Adipose tissue (tissue), 3 donors: ENCODE measurements at regions not wholly inside any gene's neighbourhood (a gene's known extent, or its start where the extent isn't known, plus 50 kb on each side); places are given as distances from the start of the nearest gene placed in this dataset.

Source experiments
- H3K27ac ChIP-seq: one replicate; pipeline ENCODE4 v1.5.1; 2013; ENCODE audit warnings: low read depth, low read length
- WGBS, 3 donors: extraction: QIAGEN DNeasy Blood & Tissue Kit; methylation state at CpG; one replicate each; pipeline ENCODE4 v1.1.7; 2013; 5-methylcytosine and 5-hydroxymethylcytosine counted together
- donor health status: healthy with polysubstance abuse.
- donor health status: Bipolar disorder and iron deficiency.
- donor health status: healthy.

GRCh38 chr3:159853506-159853864, 135.2 kb upstream of the IL12A start:
- no peak overlapping the region for H3K27ac ChIP-seq

GRCh38 chr3:159854500-159855124, 134.0 kb upstream of the IL12A start:
- H3K27ac ChIP-seq, result no peak overlapping the region
- 44 to 85% (median 48%) methylated on average over 8 of the region's 8 CpGs for WGBS, 3 donors

GRCh38 chr3:159855599-159856346, 132.9 kb upstream of the IL12A start:
- 51 to 68% (median 54%) methylated on average over 5 of the region's 5 CpGs for WGBS, 3 donors
- no peak overlapping the region for H3K27ac ChIP-seq

- WGBS, 3 donors, result 50 to 65% (median 63%) methylated on average over 13 of the region's 13 CpGs
- H3K27ac ChIP-seq, result no peak overlapping the region
These were observed 132.0 kb upstream of the IL12A start for GRCh38 chr3:159856590-159857104.

- 74 to 75% (median 75%) methylated on average over 2 of the region's 2 CpGs for WGBS, 3 donors
- no peak overlapping the region for H3K27ac ChIP-seq
These were observed 130.8 kb upstream of the IL12A start for GRCh38 chr3:159857840-159858239.

GRCh38 chr3:159858650-159859049, 130.0 kb upstream of the IL12A start:
- no peak overlapping the region for H3K27ac ChIP-seq
- WGBS, 3 donors, result 69 to 84% (median 71%) methylated on average over 5 of the region's 5 CpGs

GRCh38 chr3:159859424-159859823, 129.2 kb upstream of the IL12A start:
- H3K27ac ChIP-seq, result no peak overlapping the region
- whole genome bisulfite sequencing, 3 donors, result 83 to 88% (median 85%) methylated on average over 3 of the region's 3 CpGs

- WGBS, 3 donors, result 48 to 61% (median 60%) methylated on average over 3 of the region's 3 CpGs
- no peak overlapping the region for H3K27ac ChIP-seq
These were observed 128.8 kb upstream of the IL12A start for GRCh38 chr3:159859836-159860235.

GRCh38 chr3:159860269-159861116, 128.1 kb upstream of the IL12A start:
- no peak overlapping the region for H3K27ac ChIP-seq
- 43 to 71% (median 43%) methylated on average over 4 of the region's 4 CpGs for WGBS, 3 donors

GRCh38 chr3:159861369-159861987, 127.2 kb upstream of the IL12A start:
- H3K27ac ChIP-seq, result no peak overlapping the region
- 47 to 85% (median 66%) methylated on average over 4 of the region's 4 CpGs for WGBS, 3 donors

GRCh38 chr3:159865041-159865579, 123.5 kb upstream of the IL12A start:
- no peak overlapping the region for H3K27ac ChIP-seq
- 60 to 66% (median 65%) methylated on average over 2 of the region's 2 CpGs for WGBS, 3 donors

GRCh38 chr3:159866201-159866746, 122.4 kb upstream of the IL12A start:
- no peak overlapping the region for H3K27ac ChIP-seq
- 42 to 76% (median 43%) methylated on average over 5 of the region's 5 CpGs for WGBS, 3 donors

- WGBS, 3 donors, result 73 to 95% (median 89%) methylated on average over 2 of the region's 2 CpGs
- no peak overlapping the region for H3K27ac ChIP-seq
These were observed 121.3 kb upstream of the IL12A start for GRCh38 chr3:159867372-159867771.

GRCh38 chr3:159870723-159871122, 117.9 kb upstream of the IL12A start:
- no peak overlapping the region for H3K27ac ChIP-seq

GRCh38 chr3:159872374-159873109, 116.1 kb upstream of the IL12A start:
- no peak overlapping the region for H3K27ac ChIP-seq
- WGBS, 3 donors, result 42 to 64% (median 48%) methylated on average over 3 of the region's 3 CpGs

More at GRCh38 chr3:159870723-159871122, 117.9 kb upstream of the IL12A start:
- 69 to 96% (median 93%) methylated on average over 1 of the region's 1 CpG for WGBS, 3 donors

- no peak overlapping the region for H3K27ac ChIP-seq
These were observed 113.5 kb upstream of the IL12A start for GRCh38 chr3:159875116-159875515.

GRCh38 chr3:159877924-159878323, 110.7 kb upstream of the IL12A start:
- WGBS, 3 donors, result 78 to 88% (median 84%) methylated on average over 5 of the region's 5 CpGs
- H3K27ac ChIP-seq, result no peak overlapping the region

- WGBS, 3 donors, result 47 to 71% (median 51%) methylated on average over 2 of the region's 2 CpGs
- H3K27ac ChIP-seq, result no peak overlapping the region
These were observed 109.5 kb upstream of the IL12A start for GRCh38 chr3:159879146-159879545.
